Neuronal stem cell (in vitro differentiated cells): ENCODE measurements at regions not wholly inside any gene's neighbourhood (a gene's known extent, or its start where the extent isn't known, plus 50 kb on each side); places are given as distances from the start of the nearest gene placed in this dataset.
"Not testable (repeated sequence)": the region's sequence is repeated elsewhere in the genome, so short reads cannot be mapped to it uniquely, and the experiment has no call there.

Experiments
- DNase-seq: peaks from one replicate; pipeline ENCODE4 v3.0.0-alpha.2; 2013; ENCODE audit warnings: low spot score
- H2AFZ ChIP-seq: one replicate; pipeline ENCODE4 v1.6.1; 2013; ENCODE audit warnings: mild to moderate bottlenecking, low read length, inconsistent platforms
- H2AK5ac ChIP-seq: 2 replicates; pipeline ENCODE4 v1.6.1; 2013; ENCODE audit warnings: low read depth, mild to moderate bottlenecking, inconsistent platforms, low read length, moderate library complexity, mixed read lengths
- H2BK120ac ChIP-seq: 2 replicates; pipeline ENCODE4 v1.6.1; 2013; ENCODE audit warnings: low read depth, mild to moderate bottlenecking, inconsistent platforms, low read length, moderate library complexity, mixed read lengths
- H2BK12ac ChIP-seq: one replicate; pipeline ENCODE4 v1.6.1; 2013; ENCODE audit warnings: low read length, inconsistent platforms
- H2BK15ac ChIP-seq: 2 replicates; pipeline ENCODE4 v1.6.1; 2013; ENCODE audit warnings: mild to moderate bottlenecking, low read length, inconsistent platforms, mixed read lengths
- H2BK5ac ChIP-seq: one replicate; pipeline ENCODE4 v1.6.1; 2013; ENCODE audit warnings: inconsistent platforms, mild to moderate bottlenecking, low read length, moderate library complexity
- H3K14ac ChIP-seq: one replicate; pipeline ENCODE4 v1.6.1; 2013; ENCODE audit warnings: low read length, inconsistent platforms
- H3K18ac ChIP-seq: 2 replicates; pipeline ENCODE4 v1.6.1; 2013; ENCODE audit warnings: low read length, inconsistent platforms
- H3K23ac ChIP-seq: 2 replicates; pipeline ENCODE4 v1.6.1; 2013; ENCODE audit warnings: low read depth, mild to moderate bottlenecking, mixed read lengths, low read length, inconsistent platforms; ENCODE audit not compliant: poor library complexity
- H3K27ac ChIP-seq: replicated peaks from 3 replicates; pipeline ENCODE4 v1.5.1; 2013; ENCODE audit warnings: low read length, inconsistent platforms
- H3K27me3 ChIP-seq, 3 experiments: 2 replicates each; pipeline ENCODE4 v1.6.1; 2013; ENCODE audit warnings: low read length in 3 of 3, mild to moderate bottlenecking in 2 of 3, inconsistent platforms in 1 of 3, low read depth in 1 of 3, mixed read lengths in 1 of 3, moderate library complexity in 1 of 3; ENCODE audit not compliant: control insufficient read depth in 3 of 3, insufficient read depth in 3 of 3
- H3K36me3 ChIP-seq, 2 donors: replicated peaks in 1 of 2; 2 replicates each; pipeline ENCODE4 v1.6.1; 2013; ENCODE audit warnings: low read length in 2 of 2; ENCODE audit not compliant: control insufficient read depth in 2 of 2, insufficient read depth in 2 of 2
- H3K4ac ChIP-seq: 2 replicates; pipeline ENCODE4 v1.6.1; 2013; ENCODE audit warnings: inconsistent platforms, mild to moderate bottlenecking, low read length, moderate library complexity
- H3K4me1 ChIP-seq, 2 donors: 1 replicate in 1 of 2; 2 replicates in 1 of 2; pipeline ENCODE4 v1.6.1; 2013; ENCODE audit warnings: low read length in 2 of 2, low read depth in 1 of 2; ENCODE audit not compliant: control insufficient read depth in 2 of 2, insufficient read depth in 1 of 2
- H3K4me2 ChIP-seq: one replicate; pipeline ENCODE4 v1.6.1; 2013; ENCODE audit warnings: mild to moderate bottlenecking, low read length, inconsistent platforms; ENCODE audit not compliant: insufficient read depth, poor library complexity, severe bottlenecking
- H3K4me3 ChIP-seq, 2 donors: 2 replicates each; pipeline ENCODE4 v1.5.1; 2013; ENCODE audit warnings: low read length in 2 of 2, mild to moderate bottlenecking in 2 of 2, inconsistent platforms in 1 of 2, moderate library complexity in 1 of 2
- H3K79me1 ChIP-seq: one replicate; pipeline ENCODE4 v1.6.1; 2013; ENCODE audit warnings: low read depth, mild to moderate bottlenecking, inconsistent platforms, low read length, moderate library complexity
- H3K9ac ChIP-seq: one replicate; pipeline ENCODE4 v1.6.1; 2013; ENCODE audit warnings: mild to moderate bottlenecking, low read depth, low read length, inconsistent platforms; ENCODE audit not compliant: poor library complexity
- H3K9me3 ChIP-seq, 2 donors: replicated peaks in 1 of 2; 2 replicates each; pipeline versions ENCODE3 to v1.6.1; 2013; ENCODE audit warnings: low read length in 2 of 2, mild to moderate bottlenecking in 2 of 2, inconsistent platforms in 1 of 2, low read depth in 1 of 2, mixed read lengths in 1 of 2, moderate library complexity in 1 of 2; ENCODE audit not compliant: control insufficient read depth in 2 of 2, insufficient read depth in 1 of 2
- H4K8ac ChIP-seq: one replicate; pipeline ENCODE4 v1.6.1; 2013; ENCODE audit warnings: low read depth, mild to moderate bottlenecking, inconsistent platforms, low read length, moderate library complexity
- H4K91ac ChIP-seq: one replicate; pipeline ENCODE4 v1.6.1; 2013; ENCODE audit warnings: low read length, low read depth, mild to moderate bottlenecking, inconsistent platforms; ENCODE audit not compliant: poor library complexity
- WGBS, 2 donors: extraction: QIAGEN DNeasy Blood & Tissue Kit; methylation state at CpG; one replicate each; pipeline ENCODE4 v1.1.7; 2013; ENCODE audit warnings: missing lambda C conversion rate in 2 of 2, mixed read lengths in 1 of 2; ENCODE audit not compliant: insufficient read length in 2 of 2, insufficient replicate concordance in 1 of 2; ENCODE audit errors: extremely low coverage in 2 of 2; 5-methylcytosine and 5-hydroxymethylcytosine counted together

DNA sequence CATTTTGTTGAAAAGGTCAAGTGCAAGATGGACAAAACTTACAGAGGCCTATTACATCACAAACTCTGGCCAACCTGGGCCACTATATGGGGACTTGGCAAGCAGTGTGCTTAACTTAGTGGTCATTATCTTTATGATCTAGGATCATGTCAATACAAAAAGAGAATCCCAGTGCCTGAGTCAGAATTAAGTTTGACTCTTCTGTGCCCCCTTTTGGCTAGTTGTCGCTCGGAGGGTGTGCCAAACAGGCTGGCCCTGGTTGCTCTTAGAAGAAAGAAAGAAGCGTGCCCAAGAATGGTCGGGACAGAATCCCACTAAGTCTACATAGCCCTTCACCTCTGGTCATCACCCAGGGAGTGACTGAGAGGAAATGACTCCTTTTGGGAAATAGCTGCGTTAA lies 100.1 kb downstream of the EIF4E start:
- Histone ChIP-seq H3K4me2 (no peak overlapping the region), H3K9me3 (no peaks in the 10 kb centered on the region), H2BK5ac (no peak overlapping the region), H2BK15ac (no peak overlapping the region), H3K23ac (no peak overlapping the region), H3K4me1 (no peaks in the 10 kb centered on the region), H3K4me3 (no peak overlapping the region), H2BK12ac (no peak overlapping the region), H4K91ac (no peak overlapping the region), H2AFZ (no peak overlapping the region), H3K27me3 (no peaks in the 10 kb centered on the region), H3K79me1 (no peaks in the 10 kb centered on the region), H4K8ac (no peak overlapping the region), H3K27ac (no peak overlapping the region), H3K36me3 (no peaks in the 10 kb centered on the region), H3K9ac (no peak overlapping the region), H3K14ac (no peak overlapping the region), H2AK5ac (no peak overlapping the region), H3K4ac (no peak overlapping the region), H3K18ac (no peak overlapping the region), H2BK120ac (no peak overlapping the region)
- no CpG with 5 or more reads among the region's 5 CpGs for WGBS, 2 donors
- no peak for DNase-seq

DNA sequence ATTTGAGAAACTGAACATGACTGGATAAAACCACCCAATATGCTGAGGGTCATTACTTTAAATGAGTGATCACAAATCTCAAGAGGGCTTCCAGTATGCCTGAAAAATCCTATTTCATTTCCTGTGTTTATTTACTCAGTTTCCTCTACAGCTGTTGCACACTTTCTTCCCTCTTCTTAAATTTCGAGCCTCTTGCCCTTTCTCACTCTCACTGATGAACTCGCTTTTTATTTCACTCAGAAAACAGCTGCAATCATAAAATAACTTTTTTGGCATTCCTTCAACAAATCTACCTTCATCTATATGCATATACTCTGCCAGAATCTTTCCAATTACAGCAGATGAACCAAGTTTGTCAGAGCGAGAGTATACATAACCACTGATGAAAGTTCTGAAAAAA lies 101.3 kb downstream of the EIF4E start:
- H2BK12ac ChIP-seq: no peak overlapping the region
- no peak overlapping the region for H2BK15ac ChIP-seq
- no peaks in the 10 kb centered on the region for H3K9me3 ChIP-seq
- H3K79me1 ChIP-seq: no peaks in the 10 kb centered on the region
- no peaks in the 10 kb centered on the region for H3K36me3 ChIP-seq
- no peaks in the 10 kb centered on the region for H3K4me1 ChIP-seq
- H2BK5ac ChIP-seq: no peak overlapping the region
- DNase-seq: no peak
- no peak overlapping the region for H4K8ac ChIP-seq
- H2AFZ ChIP-seq: no peak overlapping the region
- no peak overlapping the region for H2AK5ac ChIP-seq
- H3K9ac ChIP-seq: no peak overlapping the region
- no peak overlapping the region for H3K27ac ChIP-seq
- no peak overlapping the region for H3K4me3 ChIP-seq
- H2BK120ac ChIP-seq: no peak overlapping the region
- H3K23ac ChIP-seq: no peak overlapping the region
- no peaks in the 10 kb centered on the region for H3K27me3 ChIP-seq
- H3K4me2 ChIP-seq: no peak overlapping the region
- no peak overlapping the region for H3K14ac ChIP-seq
- no peak overlapping the region for H4K91ac ChIP-seq
- H3K4ac ChIP-seq: no peak overlapping the region
- no CpG with 5 or more reads among the region's 3 CpGs for WGBS, 2 donors
- H3K18ac ChIP-seq: no peak overlapping the region

DNA sequence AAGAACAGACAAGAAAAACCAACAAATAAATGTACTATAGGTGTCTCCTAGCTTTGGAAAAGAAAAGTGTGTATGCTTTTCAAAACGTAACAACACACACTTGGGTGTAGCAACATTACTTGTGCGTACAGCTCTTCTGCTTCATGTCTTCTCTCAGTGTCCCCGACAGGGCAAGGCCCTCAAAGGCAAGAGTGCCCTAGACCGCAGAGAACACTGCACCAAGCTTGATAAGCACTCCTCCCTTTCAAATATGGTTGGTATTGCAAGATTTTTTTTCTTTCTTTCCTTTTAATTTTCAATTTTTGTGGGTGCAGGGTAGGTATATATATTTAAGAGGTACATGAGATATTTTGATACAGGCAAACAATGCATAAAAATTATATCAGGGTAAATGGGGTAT lies 106.8 kb downstream of the EIF4E start:
- Histone ChIP-seq H3K27ac (no peak overlapping the region), H4K91ac (no peak overlapping the region), H3K79me1 (no peaks in the 10 kb centered on the region), H2BK120ac (no peak overlapping the region), H3K4me3 (no peak overlapping the region), H4K8ac (no peak overlapping the region), H2BK12ac (no peak overlapping the region), H3K4ac (no peak overlapping the region), H3K4me1 (no peaks in the 10 kb centered on the region), H3K9ac (no peak overlapping the region), H2AFZ (no peak overlapping the region), H3K4me2 (no peak overlapping the region), H3K23ac (no peak overlapping the region), H2BK5ac (no peak overlapping the region), H2AK5ac (no peak overlapping the region), H2BK15ac (no peak overlapping the region), H3K14ac (no peak overlapping the region), H3K27me3 (no peaks in the 10 kb centered on the region), H3K36me3 (no peaks in the 10 kb centered on the region), H3K9me3 (no peaks in the 10 kb centered on the region), H3K18ac (no peak overlapping the region)
- no peak for DNase-seq
- WGBS, 2 donors: no CpG with 5 or more reads among the region's 4 CpGs

DNA sequence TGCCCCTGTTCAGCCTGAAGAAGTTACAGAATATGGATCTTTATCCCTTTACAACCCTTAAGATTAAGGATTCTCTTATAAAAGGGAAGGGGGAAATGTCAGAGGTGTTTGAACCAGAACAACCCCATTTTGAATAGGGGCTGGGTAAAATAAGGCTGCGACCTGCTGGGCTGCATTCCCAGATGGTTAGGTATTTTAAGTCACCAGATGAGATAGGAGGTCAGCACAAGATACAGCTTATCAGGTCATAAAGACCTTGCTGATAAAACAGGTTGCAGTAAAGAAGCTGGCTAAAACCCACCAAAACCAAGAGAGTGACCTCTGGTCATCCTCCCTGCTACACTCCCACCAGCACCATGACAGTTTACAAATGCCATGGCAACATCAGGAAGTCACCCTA lies 110.8 kb downstream of the EIF4E start:
- DNase-seq: not testable (repeated sequence)
- no CpG with 5 or more reads among the region's 1 CpG for WGBS, 2 donors

More for the DNA sequence above, 110.8 kb downstream of the EIF4E start:
- not testable (repeated sequence) for H2BK5ac ChIP-seq, H2BK120ac ChIP-seq, H3K27me3 ChIP-seq, H4K8ac ChIP-seq, H3K79me1 ChIP-seq, H2BK12ac ChIP-seq, H3K4me3 ChIP-seq, H3K9me3 ChIP-seq, H4K91ac ChIP-seq, H3K4me2 ChIP-seq, H3K27ac ChIP-seq, H3K23ac ChIP-seq, H3K36me3 ChIP-seq, H2AFZ ChIP-seq, H3K14ac ChIP-seq, H3K4ac ChIP-seq, H3K18ac ChIP-seq, H3K9ac ChIP-seq, H3K4me1 ChIP-seq, H2AK5ac ChIP-seq, H2BK15ac ChIP-seq
